Thyroid gland (tissue), 4 donors: ENCODE measurements at regions not wholly inside any gene's neighbourhood (a gene's known extent, or its start where the extent isn't known, plus 50 kb on each side); places are given as distances from the start of the nearest gene placed in this dataset.

Experiments used
- CTCF ChIP-seq, 6 experiments: fragments of 200-600 bp in 3 of 6; fragments of 450-650 bp in 3 of 6; sonication (generic) in 3 of 6; IDR thresholded peaks; one replicate each; pipeline ENCODE4 v1.5.1; 2016 to 2019; ENCODE audit warnings: antibody characterized with exemption in 6 of 6, mild to moderate bottlenecking in 2 of 6, inconsistent platforms in 1 of 6, moderate library complexity in 1 of 6
- POLR2A ChIP-seq, 2 donors: fragments of 450-650 bp; IDR thresholded peaks; one replicate each; pipeline ENCODE4 v1.6.1; 2017; ENCODE audit warnings: antibody characterized with exemption in 2 of 2, mild to moderate bottlenecking in 2 of 2, moderate library complexity in 1 of 2

GRCh38 chr4:184949020-184949419 is 69.3 kb upstream of the HELT start:
- TF ChIP-seq CTCF (IDR thresholded peaks at IDR 0.05), result no peak
- no peak for TF ChIP-seq POLR2A (IDR thresholded peaks at IDR 0.05)
